ENCODE measurements at regions not wholly inside any gene's neighbourhood (a gene's known extent, or its start where the extent isn't known, plus 50 kb on each side); places are given as distances from the start of the nearest gene placed in this dataset.

DNA sequence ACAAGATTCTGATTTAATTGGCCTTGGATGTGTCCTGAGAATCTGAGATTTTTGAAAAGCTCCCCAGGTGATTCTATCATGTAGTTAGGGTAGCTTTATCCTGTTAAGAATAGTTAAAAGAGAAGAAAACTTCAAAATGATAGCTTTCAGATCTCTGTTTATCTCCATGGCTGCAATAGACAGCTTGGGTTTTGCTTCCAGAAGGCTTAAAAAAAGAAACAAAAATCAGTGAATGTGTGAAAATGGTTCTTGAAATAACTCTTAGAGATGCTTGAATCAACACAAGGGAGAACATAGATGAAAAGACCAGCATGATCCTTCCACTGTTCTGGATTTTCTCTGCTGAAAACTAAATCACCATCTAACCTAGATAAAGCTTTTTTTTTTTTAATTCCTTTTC lies 60.8 kb upstream of the TMC3 start:
- no peak overlapping the region for H2AFZ ChIP-seq
- no peak for DNase-seq (ENCODE audit: low spot score)
- H3K36me3 ChIP-seq (replicated peaks; ENCODE audit: insufficient read depth, low read depth): no peaks in the 10 kb centered on the region
- TF ChIP-seq, protein P1, sequence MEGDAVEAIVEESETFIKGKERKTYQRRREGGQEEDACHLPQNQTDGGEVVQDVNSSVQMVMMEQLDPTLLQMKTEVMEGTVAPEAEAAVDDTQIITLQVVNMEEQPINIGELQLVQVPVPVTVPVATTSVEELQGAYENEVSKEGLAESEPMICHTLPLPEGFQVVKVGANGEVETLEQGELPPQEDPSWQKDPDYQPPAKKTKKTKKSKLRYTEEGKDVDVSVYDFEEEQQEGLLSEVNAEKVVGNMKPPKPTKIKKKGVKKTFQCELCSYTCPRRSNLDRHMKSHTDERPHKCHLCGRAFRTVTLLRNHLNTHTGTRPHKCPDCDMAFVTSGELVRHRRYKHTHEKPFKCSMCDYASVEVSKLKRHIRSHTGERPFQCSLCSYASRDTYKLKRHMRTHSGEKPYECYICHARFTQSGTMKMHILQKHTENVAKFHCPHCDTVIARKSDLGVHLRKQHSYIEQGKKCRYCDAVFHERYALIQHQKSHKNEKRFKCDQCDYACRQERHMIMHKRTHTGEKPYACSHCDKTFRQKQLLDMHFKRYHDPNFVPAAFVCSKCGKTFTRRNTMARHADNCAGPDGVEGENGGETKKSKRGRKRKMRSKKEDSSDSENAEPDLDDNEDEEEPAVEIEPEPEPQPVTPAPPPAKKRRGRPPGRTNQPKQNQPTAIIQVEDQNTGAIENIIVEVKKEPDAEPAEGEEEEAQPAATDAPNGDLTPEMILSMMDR (IDR thresholded peaks at IDR 0.05; ENCODE audit: poor library complexity): no peak
- TF ChIP-seq EZH2 (IDR thresholded peaks at IDR 0.05; ENCODE audit: borderline replicate concordance) (no peak), EZH2phosphoT487 (IDR thresholded peaks at IDR 0.05; ENCODE audit: low read depth, severe bottlenecking, unreplicated experiment) (no peak)
- no peak overlapping the region for H3K4me3 ChIP-seq
- H3K27me3 ChIP-seq: no peaks in the 10 kb centered on the region
- no peaks in the 10 kb centered on the region for H3K4me1 ChIP-seq (ENCODE audit: insufficient read depth)
- no peaks in the 10 kb centered on the region for H3K9me3 ChIP-seq (ENCODE audit: low read depth)
- no peaks in the 10 kb centered on the region for H4K20me1 ChIP-seq (ENCODE audit: insufficient read depth, poor library complexity, severe bottlenecking)
- no peak overlapping the region for H3K27ac ChIP-seq
- H3K9me2 ChIP-seq (replicated peaks; ENCODE audit: insufficient read depth): no peaks in the 10 kb centered on the region
- no peaks in the 10 kb centered on the region for H3K79me2 ChIP-seq
- no peak overlapping the region for H3K4me2 ChIP-seq

DNA sequence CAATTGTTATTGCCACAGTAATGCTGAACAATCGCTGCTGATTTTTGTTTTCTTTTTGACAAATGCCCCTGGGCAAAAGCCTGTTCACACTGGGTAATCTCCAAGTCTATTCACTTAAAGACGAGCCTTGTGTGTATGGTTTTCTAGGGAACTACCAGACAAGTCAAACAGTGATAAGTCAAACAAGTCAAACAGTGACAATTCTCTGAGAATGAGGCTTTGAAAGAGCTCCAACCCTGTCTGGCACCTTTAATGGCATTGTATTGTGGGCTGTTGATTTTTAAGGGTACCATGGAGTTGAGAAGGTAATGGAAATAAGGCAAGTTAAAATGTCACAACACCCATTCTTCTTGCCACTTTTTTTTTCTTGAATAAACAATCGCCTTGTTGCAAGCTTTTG lies 59.4 kb upstream of the TMC3 start:
- Histone ChIP-seq H3K4me3 (no peak overlapping the region), H3K9me3 (ENCODE audit: low read depth) (no peaks in the 10 kb centered on the region), H3K4me2 (no peak overlapping the region), H3K9me2 (replicated peaks; ENCODE audit: insufficient read depth) (no peaks in the 10 kb centered on the region), H3K27ac (no peak overlapping the region), H3K4me1 (ENCODE audit: insufficient read depth) (no peaks in the 10 kb centered on the region), H4K20me1 (ENCODE audit: insufficient read depth, poor library complexity, severe bottlenecking) (no peaks in the 10 kb centered on the region), H2AFZ (no peak overlapping the region), H3K27me3 (no peaks in the 10 kb centered on the region), H3K36me3 (replicated peaks; ENCODE audit: insufficient read depth, low read depth) (no peaks in the 10 kb centered on the region), H3K79me2 (no peaks in the 10 kb centered on the region)
- 43% methylated on average over 3 of the region's 3 CpGs for WGBS (ENCODE audit: low lambda C conversion rate, missing lambda C conversion rate)
- no peak for TF ChIP-seq EZH2phosphoT487 (IDR thresholded peaks at IDR 0.05; ENCODE audit: low read depth, severe bottlenecking, unreplicated experiment)
- no peak for TF ChIP-seq EZH2 (IDR thresholded peaks at IDR 0.05; ENCODE audit: borderline replicate concordance)
- TF ChIP-seq, protein P1 (IDR thresholded peaks at IDR 0.05; ENCODE audit: poor library complexity): no peak
- no peak for DNase-seq (ENCODE audit: low spot score)

DNA sequence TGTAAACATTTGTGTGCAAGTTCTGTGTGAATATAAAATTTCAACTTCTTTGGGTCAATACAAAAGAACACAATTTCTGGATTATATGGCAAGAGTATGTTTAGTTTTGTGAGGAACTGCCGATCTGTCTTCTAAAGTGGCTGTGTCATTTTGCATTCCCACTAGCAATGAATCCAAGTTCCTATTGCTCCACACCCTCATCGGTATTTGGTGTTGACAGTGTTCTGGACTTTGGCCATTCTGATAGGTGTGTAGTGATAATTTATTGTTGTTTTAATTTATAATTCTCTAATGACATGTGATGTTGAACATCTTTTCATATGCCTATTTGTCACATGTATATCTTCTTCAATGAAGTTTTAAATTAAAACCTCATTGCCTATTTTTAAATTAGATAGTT lies 58.2 kb upstream of the TMC3 start:
- no peaks in the 10 kb centered on the region for H3K79me2 ChIP-seq
- no peaks in the 10 kb centered on the region for H3K27me3 ChIP-seq
- no peak for TF ChIP-seq EZH2phosphoT487 (IDR thresholded peaks at IDR 0.05; ENCODE audit: low read depth, severe bottlenecking, unreplicated experiment)
- H2AFZ ChIP-seq: no peak overlapping the region
- H4K20me1 ChIP-seq (ENCODE audit: insufficient read depth, poor library complexity, severe bottlenecking): no peaks in the 10 kb centered on the region
- no peak for DNase-seq (ENCODE audit: low spot score)
- H3K36me3 ChIP-seq (replicated peaks; ENCODE audit: insufficient read depth, low read depth): no peaks in the 10 kb centered on the region
- 80% methylated on average over 2 of the region's 2 CpGs for WGBS (ENCODE audit: low lambda C conversion rate, missing lambda C conversion rate)
- H3K9me2 ChIP-seq (replicated peaks; ENCODE audit: insufficient read depth): no peaks in the 10 kb centered on the region
- no peak overlapping the region for H3K27ac ChIP-seq
- no peak overlapping the region for H3K4me2 ChIP-seq
- H3K4me1 ChIP-seq (ENCODE audit: insufficient read depth): no peaks in the 10 kb centered on the region
- no peaks in the 10 kb centered on the region for H3K9me3 ChIP-seq (ENCODE audit: low read depth)
- H3K4me3 ChIP-seq: no peak overlapping the region

DNA sequence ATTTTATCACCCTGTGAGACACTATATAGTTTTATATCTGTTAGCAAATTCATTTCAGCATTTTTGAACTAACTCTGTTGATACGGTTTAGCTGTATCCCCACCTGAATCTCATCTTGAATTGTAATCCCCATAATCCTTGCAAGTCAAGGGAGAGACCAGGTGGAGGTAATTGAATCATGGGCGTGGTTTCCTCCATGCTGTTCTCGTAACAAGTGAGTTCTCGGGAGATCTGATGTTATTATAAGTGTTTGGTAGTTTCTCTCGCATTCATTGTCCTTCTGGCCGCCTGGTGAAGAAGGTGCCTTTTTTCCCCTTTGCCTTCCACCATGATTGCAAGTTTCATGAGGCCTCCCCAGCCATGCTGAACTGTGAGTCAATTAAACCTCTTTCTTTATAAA lies 53.2 kb upstream of the TMC3 start:
- Histone ChIP-seq H3K9me3 (ENCODE audit: low read depth) (no peaks in the 10 kb centered on the region), H3K9me2 (replicated peaks; ENCODE audit: insufficient read depth) (no peaks in the 10 kb centered on the region), H2AFZ (no peak overlapping the region), H4K20me1 (ENCODE audit: insufficient read depth, poor library complexity, severe bottlenecking) (no peaks in the 10 kb centered on the region), H3K4me1 (ENCODE audit: insufficient read depth) (no peaks in the 10 kb centered on the region), H3K4me3 (no peak overlapping the region), H3K79me2 (no peaks in the 10 kb centered on the region), H3K36me3 (replicated peaks; ENCODE audit: insufficient read depth, low read depth) (no peaks in the 10 kb centered on the region), H3K4me2 (no peak overlapping the region), H3K27ac (no peak overlapping the region), H3K27me3 (no peaks in the 10 kb centered on the region)
- WGBS (ENCODE audit: low lambda C conversion rate, missing lambda C conversion rate): 81% methylated on average over 6 of the region's 6 CpGs
- DNase-seq (ENCODE audit: low spot score): no peak
- no peak for TF ChIP-seq EZH2 (IDR thresholded peaks at IDR 0.05; ENCODE audit: borderline replicate concordance)
- TF ChIP-seq EZH2phosphoT487 (IDR thresholded peaks at IDR 0.05; ENCODE audit: low read depth, severe bottlenecking, unreplicated experiment): no peak
- TF ChIP-seq, protein P1 (IDR thresholded peaks at IDR 0.05; ENCODE audit: poor library complexity): no peak

All from hepatocyte (in vitro differentiated cells).